K562 (cell line): ENCODE measurements at regions not wholly inside any gene's neighbourhood (a gene's known extent, or its start where the extent isn't known, plus 50 kb on each side); places are given as distances from the start of the nearest gene placed in this dataset.

Source experiments
- ATAC-seq: fragments of 200-7000 bp; cut with Tn5 transposase; 3 replicates; pipeline ENCODE4 v1.9.1; 2020; ENCODE audit warnings: moderate library complexity
- BruUV-seq: library from RNA; stranded (reverse); fragments of 400-500 nt; replicated peaks from 2 replicates; lab custom pipeline; 2021; lab: Mats Ljungman, UMichigan
- CTCF ChIA-PET: fragments of 300-600 bp; formaldehyde crosslinking; extraction: SDS; loops from one replicate; lab custom pipeline; 2021; ENCODE audit warnings: low intra/inter-chr PET ratio; lab: Yijun Ruan, JAX
- POLR2A ChIA-PET: fragments of 300-600, 350-650 bp; sonication (Branson Sonifier 250); formaldehyde crosslinking; extraction: SDS; loops from one replicate; lab custom pipeline; 2021; ENCODE audit warnings: antibody characterized with exemption, inconsistent platforms; lab: Yijun Ruan, JAX
- DNase-seq, 4 experiments: peaks; one replicate each; pipeline versions ENCODE4 v3.0.0 to v3.0.0-alpha.2; 2011 to 2018; ENCODE audit warnings: low spot score in 3 of 4, mixed read lengths in 3 of 4; ENCODE audit errors: extremely low read depth in 1 of 4
- FAIRE-seq: peaks from 2 replicates; lab custom pipeline; 2011; peaks lifted over from hg19 to GRCh38; lab: Jason Lieb, UNC
- H2AFZ ChIP-seq: 2 replicates; pipeline ENCODE4 v1.6.0; 2011; ENCODE audit warnings: low read depth, low read length, control low read depth, inconsistent platforms
- H3K27ac ChIP-seq: fragments of 200-600 bp; 3 replicates; pipeline ENCODE4 v1.8.0; 2011; ENCODE audit warnings: low read depth, mild to moderate bottlenecking, control low read depth, inconsistent platforms, low read length, moderate library complexity, mixed read lengths; ENCODE audit errors: extremely low read depth
- H3K27me3 ChIP-seq, 2 experiments: fragments of 300-600 bp in 1 of 2; 2 replicates in 1 of 2; 3 replicates in 1 of 2; pipeline versions ENCODE4 v1.6.0 to v1.8.0; 2011; ENCODE audit warnings: inconsistent platforms in 2 of 2, low read length in 2 of 2, mild to moderate bottlenecking in 1 of 2, mixed read lengths in 1 of 2, moderate library complexity in 1 of 2; ENCODE audit not compliant: control insufficient read depth in 2 of 2, insufficient read depth in 2 of 2
- H3K36me3 ChIP-seq: fragments of 300-600 bp; 3 replicates; pipeline ENCODE4 v1.8.0; 2011; ENCODE audit warnings: mild to moderate bottlenecking, low read length, inconsistent platforms; ENCODE audit not compliant: control insufficient read depth, insufficient read depth
- H3K4me1 ChIP-seq, 2 experiments: fragments of 200-600 bp in 1 of 2; replicated peaks in 1 of 2; 2 replicates in 1 of 2; 3 replicates in 1 of 2; pipeline versions ENCODE4 v1.5.1 to v1.8.0; 2011; ENCODE audit warnings: inconsistent platforms in 2 of 2, low read length in 2 of 2, mild to moderate bottlenecking in 1 of 2, mixed read lengths in 1 of 2, moderate library complexity in 1 of 2; ENCODE audit not compliant: control insufficient read depth in 2 of 2, insufficient read depth in 2 of 2
- H3K4me2 ChIP-seq: 2 replicates; pipeline ENCODE4 v1.6.1; 2011; ENCODE audit warnings: low read length, control low read depth, inconsistent platforms, mixed read lengths; ENCODE audit not compliant: insufficient read depth
- H3K4me3 ChIP-seq: fragments of 200-600 bp; sonication (generic), shearing (Covaris generic); 2 replicates; pipeline ENCODE4 v1.5.1; 2016; ENCODE audit warnings: control low read depth, inconsistent platforms
- H3K79me2 ChIP-seq: fragments of 200-600 bp; 3 replicates; pipeline ENCODE4 v1.8.0; 2011; ENCODE audit warnings: low read length, inconsistent platforms; ENCODE audit not compliant: control insufficient read depth, insufficient read depth
- H3K9ac ChIP-seq, 2 experiments: 2 replicates each; pipeline versions ENCODE4 v1.6.0 to v1.6.1; 2011; ENCODE audit warnings: low read depth in 2 of 2, low read length in 2 of 2, control low read depth in 1 of 2, inconsistent platforms in 1 of 2, mild to moderate bottlenecking in 1 of 2, mixed read lengths in 1 of 2; ENCODE audit not compliant: insufficient read depth in 1 of 2
- H3K9me1 ChIP-seq: one replicate; pipeline ENCODE4 v1.6.0; 2011; ENCODE audit warnings: inconsistent platforms, mild to moderate bottlenecking, low read length, moderate library complexity; ENCODE audit not compliant: control insufficient read depth, insufficient read depth
- H3K9me3 ChIP-seq: replicated peaks from 2 replicates; pipeline ENCODE4 v1.5.1; 2011; ENCODE audit warnings: low read depth, low read length, inconsistent platforms; ENCODE audit not compliant: control insufficient read depth, insufficient read depth
- H4K20me1 ChIP-seq: replicated peaks from 2 replicates; pipeline ENCODE4 v1.6.1; 2011; ENCODE audit warnings: low read length, inconsistent platforms, mixed read lengths; ENCODE audit not compliant: control insufficient read depth, insufficient read depth
- HMG20A ChIP-seq: fragments of 450-650 bp; formaldehyde crosslinking; conservative IDR thresholded peaks from 2 replicates; pipeline ENCODE4 v1.4.0; 2020; ENCODE audit warnings: mild to moderate bottlenecking, mixed read lengths
- NFE2 ChIP-seq: IDR thresholded peaks from 2 replicates; pipeline ENCODE4 v1.6.1; 2014; ENCODE audit warnings: antibody characterized with exemption, low read depth
- RBM14 ChIP-seq: fragments of 200-400 bp; formaldehyde crosslinking; IDR thresholded peaks from 2 replicates; pipeline ENCODE4 v1.6.1; 2018; ENCODE audit warnings: low read depth, mild to moderate bottlenecking, low read length, moderate library complexity, borderline replicate concordance; ENCODE audit not compliant: insufficient read depth
- RBM25 ChIP-seq: fragments of 200-400 bp; formaldehyde crosslinking; IDR thresholded peaks from 2 replicates; pipeline ENCODE4 v1.6.1; 2018; ENCODE audit warnings: low read length, low read depth, moderate library complexity; ENCODE audit not compliant: severe bottlenecking
- SREBF1 ChIP-seq: fragments of 150-350 bp; IDR thresholded peaks from 2 replicates; pipeline ENCODE4 v1.6.1; 2014; ENCODE audit warnings: antibody characterized with exemption, low read depth, low read length, borderline replicate concordance
- WGBS: fragments of 100-300 bp; shearing (Covaris generic); methylation state at CpG from one replicate; pipeline ENCODE4 v1.1.6; 2016; ENCODE audit warnings: low coverage, mixed read lengths; ENCODE audit not compliant: insufficient coverage; ENCODE audit errors: missing lambda C conversion rate; 5-methylcytosine and 5-hydroxymethylcytosine counted together
- in situ Hi-C: fragments of 300-500 bp; cut with MboI; formaldehyde crosslinking; loops from 4 replicates; pipeline ENCODE4 v1.15.0; 2018; ENCODE audit warnings: inconsistent platforms, mixed read lengths
- intact Hi-C: fragments of 100-400 bp; cut with micrococcal nuclease; formaldehyde crosslinking; loops from 2 replicates; pipeline ENCODE4 v1.14.2; 2022
- TF ChIP-seq, protein P1 (sequence below): fragments of 450-650 bp; IDR thresholded peaks from 2 replicates; pipeline ENCODE4 v1.7.0; 2016; ENCODE audit warnings: borderline replicate concordance

DNA sequence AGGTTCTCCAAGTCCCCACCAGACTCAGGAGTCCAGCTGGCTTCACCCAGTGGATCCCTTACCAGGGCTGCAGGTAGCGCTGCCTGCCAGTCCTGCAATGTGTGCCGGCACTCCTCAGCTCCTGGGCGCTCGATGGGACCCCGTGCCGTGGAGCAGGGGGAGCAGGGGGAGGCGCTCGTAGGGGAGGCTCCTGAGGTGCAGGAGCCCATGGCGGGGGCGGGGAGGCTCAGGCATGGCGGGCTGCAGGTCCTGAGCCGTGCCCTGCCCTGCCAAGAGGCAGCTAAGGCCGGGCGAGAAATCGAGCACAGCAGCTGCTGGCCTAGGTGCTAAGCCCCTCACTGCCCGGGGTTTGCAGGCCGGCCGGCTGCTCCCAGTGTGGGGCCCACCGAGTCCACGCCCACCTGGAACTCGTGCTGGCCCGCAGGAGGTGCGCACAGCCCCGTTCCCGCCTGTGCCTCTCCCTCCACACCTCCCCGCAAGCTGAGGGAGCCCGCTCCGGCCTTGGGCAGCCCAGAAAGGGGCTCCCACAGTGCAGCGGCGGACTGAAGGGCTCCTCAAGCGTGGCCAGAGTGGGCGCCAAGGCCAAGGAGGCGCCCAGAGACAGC lies 792.9 kb upstream of the CCDC179 start:
- TF ChIP-seq RBM25 (no peak), RBM14 (no peak), HMG20A (CRISPR knock-in tag) (no peak), SREBF1 (no peak), NFE2 (no peak)
- TF ChIP-seq, protein P1, sequence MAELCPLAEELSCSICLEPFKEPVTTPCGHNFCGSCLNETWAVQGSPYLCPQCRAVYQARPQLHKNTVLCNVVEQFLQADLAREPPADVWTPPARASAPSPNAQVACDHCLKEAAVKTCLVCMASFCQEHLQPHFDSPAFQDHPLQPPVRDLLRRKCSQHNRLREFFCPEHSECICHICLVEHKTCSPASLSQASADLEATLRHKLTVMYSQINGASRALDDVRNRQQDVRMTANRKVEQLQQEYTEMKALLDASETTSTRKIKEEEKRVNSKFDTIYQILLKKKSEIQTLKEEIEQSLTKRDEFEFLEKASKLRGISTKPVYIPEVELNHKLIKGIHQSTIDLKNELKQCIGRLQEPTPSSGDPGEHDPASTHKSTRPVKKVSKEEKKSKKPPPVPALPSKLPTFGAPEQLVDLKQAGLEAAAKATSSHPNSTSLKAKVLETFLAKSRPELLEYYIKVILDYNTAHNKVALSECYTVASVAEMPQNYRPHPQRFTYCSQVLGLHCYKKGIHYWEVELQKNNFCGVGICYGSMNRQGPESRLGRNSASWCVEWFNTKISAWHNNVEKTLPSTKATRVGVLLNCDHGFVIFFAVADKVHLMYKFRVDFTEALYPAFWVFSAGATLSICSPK, result no peak
- intact Hi-C loops, result no loop called here
- 1% methylated on average over 17 of the region's 33 CpGs for WGBS
- Histone ChIP-seq H3K4me3 (no peak overlapping the region), H3K36me3 (no peaks in the 10 kb centered on the region), H3K9me3 (no peaks in the 10 kb centered on the region), H3K27me3 (no peaks in the 10 kb centered on the region), H3K9ac (no peak overlapping the region), H2AFZ (no peak overlapping the region), H4K20me1 (no peaks in the 10 kb centered on the region), H3K4me1 (no peaks in the 10 kb centered on the region), H3K79me2 (no peaks in the 10 kb centered on the region), H3K9me1 (no peaks in the 10 kb centered on the region), H3K4me2 (no peak overlapping the region), H3K27ac (no peak overlapping the region)
- DNase-seq (no peak), FAIRE-seq (no peak), ATAC-seq (no peak)
- ChIA-PET CTCF (no interaction called here), POLR2A (no interaction called here)
- no TSS peak for BruUV-seq
- in situ Hi-C loops, result no loop called here
